HG03565 (cell line): ENCODE measurements at regions not wholly inside any gene's neighbourhood (a gene's known extent, or its start where the extent isn't known, plus 50 kb on each side); places are given as distances from the start of the nearest gene placed in this dataset.
"Not testable (repeated sequence)": the region's sequence is repeated elsewhere in the genome, so short reads cannot be mapped to it uniquely, and the experiment has no call there.

Source experiments
- ATAC-seq: cut with Tn5 transposase; IDR thresholded peaks from one replicate; pipeline ENCODE4 v1.9.1; 2021; ENCODE audit warnings: mild to moderate bottlenecking, moderate library complexity; ENCODE audit not compliant: unreplicated experiment

- ATAC-seq: no peak
Measured at GRCh38 chr2:166647935-166648334, 153.9 kb upstream of the SCN7A start.

- no peak for ATAC-seq
Measured at GRCh38 chr2:166643980-166644379, 149.9 kb upstream of the SCN7A start.

DNA sequence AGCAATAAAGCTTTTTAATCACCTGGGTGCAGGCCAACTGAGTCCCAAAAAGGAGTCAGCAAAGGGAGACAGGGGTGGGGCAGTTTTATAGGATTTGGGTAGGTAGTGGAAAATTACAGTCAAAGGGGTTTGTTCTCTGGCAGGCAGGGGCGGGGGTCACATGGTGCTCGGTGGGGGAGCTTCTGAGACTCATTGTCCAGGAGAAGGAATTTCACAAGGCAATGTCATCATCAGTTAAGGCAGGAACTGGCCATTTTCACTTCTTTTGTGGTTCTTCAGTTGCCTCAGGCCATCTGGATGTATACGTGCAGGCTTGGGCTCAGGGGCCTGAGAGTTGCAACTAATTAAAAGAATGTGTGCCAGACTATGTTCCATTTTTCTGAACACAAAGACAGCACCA, 147.5 kb upstream of the SCN7A start:
- not testable (repeated sequence) for ATAC-seq

GRCh38 chr2:166637051-166637450, 143.0 kb upstream of the SCN7A start:
- ATAC-seq: no peak

- no peak for ATAC-seq
Measured at GRCh38 chr2:166634706-166635105, 140.7 kb upstream of the SCN7A start.

- ATAC-seq: no peak
Measured at GRCh38 chr2:166632616-166633015, 138.6 kb upstream of the SCN7A start.

DNA sequence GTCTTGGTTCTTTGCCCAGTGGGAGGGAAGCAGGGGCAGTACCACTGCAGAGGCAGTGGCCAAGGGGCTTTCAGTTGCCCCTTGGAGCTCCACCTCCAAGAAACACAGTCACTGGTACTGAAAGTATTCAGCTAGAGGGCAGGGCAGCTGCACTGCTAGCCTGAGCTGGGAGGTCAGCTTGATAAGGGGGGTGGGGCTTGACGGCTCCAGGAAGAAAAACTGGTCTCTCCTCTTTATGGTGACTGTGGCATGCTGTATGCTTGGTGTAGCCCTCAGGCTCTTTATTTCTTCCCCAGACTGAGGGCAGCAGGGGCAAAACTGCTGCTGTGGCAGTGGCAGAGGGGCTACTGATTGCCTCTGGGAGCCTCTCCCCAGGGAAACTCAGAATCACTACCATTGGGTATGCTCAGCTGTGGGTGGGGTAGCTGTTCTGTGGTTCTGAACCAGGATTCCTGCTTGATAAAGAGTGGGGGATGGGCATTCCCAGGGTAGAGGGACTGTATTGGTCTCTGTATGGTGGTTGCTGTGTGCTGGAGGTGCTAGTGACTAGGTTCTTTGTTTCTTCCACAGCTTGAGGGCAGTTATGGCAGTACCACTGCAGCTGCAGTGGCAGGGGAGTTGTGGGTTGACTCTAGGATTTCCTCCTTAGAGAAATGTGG, 134.6 kb upstream of the SCN7A start:
- no peak for ATAC-seq

GRCh38 chr2:166627893-166628292, 133.8 kb upstream of the SCN7A start:
- peak; percentile 41 for ATAC-seq

DNA sequence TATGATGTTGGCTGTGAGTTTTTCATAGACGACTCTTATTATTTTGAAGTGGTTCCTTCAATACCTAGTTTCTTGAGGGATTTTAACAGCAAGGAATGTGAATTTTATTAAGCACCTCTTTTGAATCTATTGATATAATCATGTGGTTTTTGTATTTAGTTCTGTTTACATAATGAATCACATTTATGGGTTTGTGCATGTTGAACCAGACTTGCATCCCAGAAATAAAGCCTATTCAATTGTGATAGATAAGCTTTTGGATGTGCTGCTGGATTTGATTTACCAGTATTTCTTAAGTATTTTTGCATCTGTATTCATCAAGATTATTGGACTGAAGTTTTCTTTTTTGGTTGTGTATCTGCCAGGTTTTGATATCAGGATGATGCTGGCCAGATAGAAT, 131.6 kb upstream of the SCN7A start:
- no peak for ATAC-seq

DNA sequence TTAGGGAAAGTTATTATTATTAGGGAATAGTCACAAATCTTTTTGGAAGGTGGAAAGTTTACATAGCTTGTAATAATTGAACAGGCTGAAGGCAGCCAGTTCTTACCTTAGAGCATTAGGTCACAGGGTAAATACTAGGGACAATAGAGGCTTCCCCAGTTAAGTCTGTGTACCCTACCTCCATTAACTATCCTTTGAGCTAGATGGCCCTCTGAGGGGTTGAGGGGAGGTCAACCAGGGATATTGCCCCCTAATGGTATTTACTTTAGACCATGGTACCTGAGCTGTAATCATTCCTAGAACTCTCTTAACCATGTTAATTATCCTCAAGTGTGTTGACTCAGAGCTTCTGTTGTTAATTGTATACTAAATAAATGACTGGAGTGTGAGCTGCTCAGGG, 120.5 kb upstream of the SCN7A start:
- no peak for ATAC-seq

DNA sequence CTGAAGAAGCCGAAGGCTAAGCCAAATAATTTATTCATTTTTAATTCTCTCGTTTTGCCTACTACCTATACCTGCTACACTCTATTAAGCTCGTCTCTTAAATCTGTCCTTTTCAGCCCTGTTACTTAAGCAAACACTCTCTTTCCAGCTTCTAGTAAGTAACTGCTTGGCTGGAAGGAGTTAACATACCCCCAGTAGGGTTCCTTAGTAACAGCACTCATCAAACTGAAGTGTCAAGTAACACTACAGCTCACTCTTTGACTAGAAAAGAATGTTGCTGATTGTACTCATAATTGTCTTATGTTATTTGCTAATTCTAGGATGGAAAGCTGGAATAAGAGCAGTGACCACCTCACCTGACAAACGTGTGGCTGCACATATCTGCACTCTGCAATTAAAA, 120.0 kb upstream of the SCN7A start:
- ATAC-seq: no peak

DNA sequence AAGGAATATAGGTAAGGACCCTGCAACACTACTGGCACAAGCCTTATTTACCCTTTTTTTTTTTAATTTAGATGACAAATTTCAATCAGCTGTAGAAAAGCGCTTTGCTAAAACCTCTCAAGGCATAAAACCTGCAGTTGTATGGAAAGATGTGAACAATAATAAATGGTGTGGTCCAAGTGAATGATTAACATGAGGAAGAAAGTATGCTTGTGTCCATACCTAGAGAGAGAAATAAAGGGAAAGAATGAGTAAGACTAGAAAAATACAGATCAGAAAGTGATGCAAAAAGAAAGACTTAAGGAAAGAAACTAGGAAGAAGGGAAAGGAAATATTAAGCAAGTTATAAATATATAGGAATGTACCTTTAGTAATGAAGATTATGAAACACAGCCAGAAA, 119.2 kb upstream of the SCN7A start:
- no peak for ATAC-seq

GRCh38 chr2:166612214-166612613, 118.2 kb upstream of the SCN7A start:
- no peak for ATAC-seq

DNA sequence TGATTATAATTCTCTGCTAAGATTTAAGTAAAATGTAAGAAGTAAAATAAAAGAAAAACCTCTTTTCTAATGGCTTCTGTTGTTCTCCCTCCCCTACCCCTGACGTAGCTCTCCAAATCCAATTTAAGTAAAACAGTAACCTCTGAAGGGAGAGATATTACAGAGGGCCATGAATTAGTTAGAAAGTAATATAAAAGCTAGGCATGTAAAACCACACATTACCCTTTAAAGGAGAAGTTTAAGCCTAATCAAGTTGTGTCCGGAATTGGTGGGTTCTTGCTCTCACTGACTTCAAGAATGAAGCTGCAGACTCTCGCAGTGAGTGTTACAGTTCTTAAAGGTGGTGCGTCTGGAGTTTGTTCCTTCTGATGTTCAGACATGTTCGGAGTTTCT, 116.9 kb upstream of the SCN7A start:
- no peak for ATAC-seq

DNA sequence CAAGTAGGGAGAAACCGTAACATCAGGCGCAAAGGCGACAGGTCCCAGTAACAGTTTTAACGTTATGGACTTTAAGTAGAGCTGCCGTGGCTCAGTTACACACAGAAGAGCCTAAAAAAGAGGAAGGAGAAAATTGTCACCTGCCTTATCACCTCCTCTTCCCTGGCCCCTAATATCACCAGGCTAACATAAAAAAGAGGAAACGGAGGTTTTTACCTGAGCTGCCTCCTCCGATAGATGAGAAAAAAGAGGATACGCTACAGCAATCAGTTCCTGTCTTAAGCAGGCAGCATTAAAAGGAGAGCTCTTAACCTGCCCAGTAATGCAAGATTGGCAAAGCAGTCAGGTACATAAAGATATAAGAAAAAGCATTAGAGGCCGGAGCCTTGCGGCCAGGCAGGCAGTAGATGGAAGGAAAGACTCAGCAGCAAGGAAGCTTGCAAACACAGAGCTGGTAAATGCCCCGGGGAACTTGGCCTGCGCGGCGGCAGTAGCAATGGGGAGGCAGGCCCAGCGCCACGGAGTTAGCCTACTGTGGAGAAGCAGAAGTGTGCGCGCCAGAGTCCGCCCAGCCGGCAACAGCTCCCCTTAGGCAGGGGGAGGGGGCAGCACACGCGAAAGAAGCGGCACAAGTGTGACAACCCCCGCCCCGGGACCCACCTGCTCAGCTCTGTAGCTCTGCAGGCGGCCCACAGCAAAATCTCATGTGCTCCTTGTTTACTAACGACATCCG, 116.3 kb upstream of the SCN7A start:
- no peak for ATAC-seq

DNA sequence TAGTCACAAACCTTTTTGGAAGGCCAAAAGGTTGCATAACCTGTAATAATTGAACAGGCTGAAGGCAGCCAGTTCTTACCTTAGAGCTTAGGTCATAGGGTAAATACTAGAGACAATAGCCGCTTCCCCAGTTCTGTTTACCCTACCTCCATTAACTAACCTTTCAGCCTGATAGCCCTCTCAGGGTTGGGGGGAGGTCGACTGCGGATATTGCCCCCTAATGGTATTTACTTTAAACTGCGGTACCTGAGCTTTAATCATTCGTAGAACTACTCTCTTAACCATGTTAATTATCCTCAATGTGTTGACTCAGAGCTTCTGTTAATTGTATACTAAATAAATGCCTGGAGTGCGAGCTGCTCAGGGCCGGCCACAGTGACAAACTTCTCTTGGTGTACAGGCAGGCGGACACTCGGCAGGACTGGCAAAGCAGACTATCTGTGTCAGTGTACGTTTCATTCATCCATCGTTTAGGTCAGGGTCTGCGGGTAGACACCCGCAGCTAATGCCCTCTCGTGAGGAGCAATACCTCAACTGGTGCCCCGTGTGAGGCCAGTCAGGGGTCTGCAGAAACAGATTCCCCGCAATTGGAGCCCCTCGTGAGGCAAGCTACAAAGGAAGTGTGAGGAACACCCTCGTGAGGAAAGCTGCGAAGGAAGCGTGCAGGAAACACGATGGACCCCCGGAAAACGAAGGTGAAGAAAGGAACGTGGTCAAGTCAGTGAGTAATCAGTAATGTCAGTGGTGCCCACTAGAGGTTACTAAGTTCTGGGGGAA, 115.3 kb upstream of the SCN7A start:
- no peak for ATAC-seq

DNA sequence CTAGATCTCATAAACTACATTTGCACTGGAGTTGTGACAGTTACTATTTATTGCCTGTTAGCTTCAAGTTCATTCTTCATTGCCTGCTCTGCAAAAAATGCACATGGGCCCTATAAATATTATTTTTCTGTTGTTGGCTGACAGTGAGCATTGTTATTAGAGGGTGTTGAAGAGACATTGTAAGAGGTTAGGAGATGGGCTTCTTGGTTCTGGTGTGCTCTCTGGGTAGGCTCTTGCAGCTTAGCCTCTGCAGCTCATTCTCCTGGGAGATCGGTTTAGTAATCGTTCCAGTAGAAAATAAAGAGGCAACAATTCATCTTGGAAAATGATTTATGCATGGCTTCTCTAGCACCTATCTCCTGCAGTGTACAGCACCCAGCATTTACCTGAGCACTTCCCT, 113.8 kb upstream of the SCN7A start:
- no peak for ATAC-seq

GRCh38 chr2:166593403-166593802, 99.4 kb upstream of the SCN7A start:
- ATAC-seq: no peak

DNA sequence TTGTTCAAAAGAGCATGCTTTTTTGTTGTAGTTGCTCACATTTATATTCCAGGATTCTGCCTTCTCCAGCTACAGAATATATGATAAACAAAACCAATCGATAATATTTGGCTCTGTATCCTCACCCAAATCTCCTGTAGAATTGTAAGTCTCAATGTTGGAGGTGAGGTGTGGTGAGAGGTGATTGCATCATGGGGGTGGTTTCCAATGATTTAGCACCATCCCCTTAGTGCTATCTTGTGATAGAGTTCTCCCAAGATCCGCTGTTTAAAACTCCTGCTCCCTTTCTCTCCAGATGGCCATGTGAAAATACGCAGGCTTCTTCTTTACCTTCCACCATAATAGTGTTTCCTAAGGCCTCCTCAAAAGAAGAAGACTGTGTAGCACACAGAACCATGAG, 98.7 kb upstream of the SCN7A start:
- no peak for ATAC-seq

DNA sequence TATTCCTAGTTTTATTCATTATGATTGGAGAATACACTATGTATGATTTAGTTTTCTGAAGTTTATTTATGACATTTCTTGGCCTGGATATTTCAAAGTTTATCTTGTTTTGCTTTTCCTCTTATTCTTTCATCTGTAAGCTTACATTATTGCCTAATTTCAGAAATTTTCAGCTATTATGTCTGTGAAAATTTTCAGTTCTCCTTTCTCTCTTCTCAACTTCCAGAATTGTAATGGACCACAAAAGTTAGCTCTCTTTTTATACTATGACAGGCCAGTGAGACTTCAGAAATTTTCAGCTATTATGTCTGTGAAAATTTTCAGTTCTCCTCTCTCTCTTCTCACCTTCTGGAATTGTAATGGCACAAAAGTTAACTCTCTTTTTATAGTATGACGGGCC, 97.2 kb upstream of the SCN7A start:
- ATAC-seq: no peak

DNA sequence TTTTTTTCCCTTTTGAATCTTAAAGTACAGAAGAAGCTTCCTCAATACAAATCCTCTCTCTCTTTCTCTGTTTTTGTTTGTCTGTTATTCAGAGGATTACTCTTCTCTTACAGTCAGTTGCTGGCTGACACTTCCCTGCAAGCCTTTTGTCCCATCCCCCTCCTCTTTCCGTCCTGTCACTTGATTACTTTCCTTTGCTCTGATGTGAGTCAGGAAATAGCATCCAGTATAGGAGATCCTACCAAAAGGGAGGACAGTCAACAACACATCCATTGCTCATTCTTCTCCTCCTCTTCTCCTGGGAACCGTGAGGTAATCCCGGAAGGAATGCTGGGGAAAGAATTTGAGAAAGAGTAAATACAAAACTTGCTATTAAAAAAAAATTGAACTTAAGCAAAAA, 79.3 kb upstream of the SCN7A start:
- no peak for ATAC-seq

DNA sequence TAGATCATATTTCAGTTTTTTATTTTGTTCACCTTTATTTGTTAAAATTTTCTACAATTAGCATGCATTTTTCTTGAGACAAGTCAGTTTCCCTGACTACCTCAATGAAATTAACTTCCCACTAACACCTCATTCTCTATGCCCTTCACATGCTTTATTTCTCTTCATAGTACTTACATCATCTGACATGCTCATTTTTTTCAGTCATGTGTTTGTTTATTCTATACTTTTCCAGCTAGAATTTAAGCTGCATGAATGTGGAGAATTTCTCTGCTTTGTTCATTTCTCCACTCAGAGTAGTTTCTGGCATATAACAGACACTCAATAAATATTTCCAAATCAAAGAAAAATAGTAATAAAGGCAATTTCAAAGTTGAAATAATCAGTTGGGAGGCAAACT, 78.9 kb upstream of the SCN7A start:
- ATAC-seq: no peak
